ENCODE measurements at regions not wholly inside any gene's neighbourhood (a gene's known extent, or its start where the extent isn't known, plus 50 kb on each side); places are given as distances from the start of the nearest gene placed in this dataset.

DNA sequence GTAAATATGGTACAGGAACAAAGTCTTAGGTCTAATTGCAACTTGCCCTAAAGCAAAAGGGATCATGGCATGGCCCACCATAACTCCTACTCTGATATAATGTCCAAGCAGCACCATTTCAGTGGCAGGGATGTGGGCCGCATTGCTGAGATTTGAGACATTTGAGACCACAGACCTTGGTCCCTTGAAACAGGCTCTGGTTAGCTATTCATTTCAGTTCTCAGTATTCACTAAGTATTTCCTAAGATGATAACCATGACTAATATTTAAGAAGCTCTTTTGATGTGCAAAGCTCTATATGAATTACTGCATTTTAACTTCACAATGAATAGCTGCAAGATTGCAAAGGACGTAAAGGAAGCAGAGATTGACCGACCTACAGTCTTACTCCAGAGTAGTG lies 471.0 kb downstream of the SHISA9 start:
- TF ChIP-seq, protein P1, sequence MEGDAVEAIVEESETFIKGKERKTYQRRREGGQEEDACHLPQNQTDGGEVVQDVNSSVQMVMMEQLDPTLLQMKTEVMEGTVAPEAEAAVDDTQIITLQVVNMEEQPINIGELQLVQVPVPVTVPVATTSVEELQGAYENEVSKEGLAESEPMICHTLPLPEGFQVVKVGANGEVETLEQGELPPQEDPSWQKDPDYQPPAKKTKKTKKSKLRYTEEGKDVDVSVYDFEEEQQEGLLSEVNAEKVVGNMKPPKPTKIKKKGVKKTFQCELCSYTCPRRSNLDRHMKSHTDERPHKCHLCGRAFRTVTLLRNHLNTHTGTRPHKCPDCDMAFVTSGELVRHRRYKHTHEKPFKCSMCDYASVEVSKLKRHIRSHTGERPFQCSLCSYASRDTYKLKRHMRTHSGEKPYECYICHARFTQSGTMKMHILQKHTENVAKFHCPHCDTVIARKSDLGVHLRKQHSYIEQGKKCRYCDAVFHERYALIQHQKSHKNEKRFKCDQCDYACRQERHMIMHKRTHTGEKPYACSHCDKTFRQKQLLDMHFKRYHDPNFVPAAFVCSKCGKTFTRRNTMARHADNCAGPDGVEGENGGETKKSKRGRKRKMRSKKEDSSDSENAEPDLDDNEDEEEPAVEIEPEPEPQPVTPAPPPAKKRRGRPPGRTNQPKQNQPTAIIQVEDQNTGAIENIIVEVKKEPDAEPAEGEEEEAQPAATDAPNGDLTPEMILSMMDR (IDR thresholded peaks at IDR 0.05): no peak
- TF ChIP-seq EP300 (IDR thresholded peaks at IDR 0.05) (no peak), POLR2A (IDR thresholded peaks at IDR 0.05) (no peak), POLR2AphosphoS5 (IDR thresholded peaks at IDR 0.05) (no peak)

Measured in sigmoid colon (tissue), 4 donors.